Activated CD4-positive, alpha-beta memory T cell treated with anti-CD3 and anti-CD28 coated beads for 36 hours (primary cell): ENCODE measurements at regions not wholly inside any gene's neighbourhood (a gene's known extent, or its start where the extent isn't known, plus 50 kb on each side); places are given as distances from the start of the nearest gene placed in this dataset.

Source experiments
- CTCF ChIA-PET: fragments of 350-600 bp; sonication (Branson Sonifier 250); formaldehyde crosslinking; loops from one replicate; lab custom pipeline; 2021; ENCODE audit warnings: antibody characterized with exemption, inconsistent platforms; lab: Charles Lee
- POLR2A ChIA-PET: fragments of 350-600 bp; sonication (Branson Sonifier 250); formaldehyde crosslinking; loops from one replicate; lab custom pipeline; 2021; ENCODE audit warnings: antibody characterized with exemption; lab: Charles Lee
- DNase-seq: peaks from one replicate; pipeline ENCODE4 v3.0.0-alpha.2; 2020
- H3K27ac Mint-ChIP-seq: one replicate; pipeline ENCODE4 v1.8.0; 2021; ENCODE audit warnings: mixed read lengths
- H3K27me3 Mint-ChIP-seq: one replicate; pipeline ENCODE4 v1.8.0; 2021; ENCODE audit warnings: mixed read lengths
- H3K36me3 Mint-ChIP-seq: one replicate; pipeline ENCODE4 v1.8.0; 2021; ENCODE audit warnings: mixed read lengths
- H3K4me1 Mint-ChIP-seq: one replicate; pipeline ENCODE4 v1.8.0; 2021; ENCODE audit warnings: low read depth, mixed read lengths
- H3K4me3 Mint-ChIP-seq: one replicate; pipeline ENCODE4 v1.8.0; 2021; ENCODE audit warnings: mild to moderate bottlenecking, mixed read lengths
- H3K9me3 Mint-ChIP-seq: one replicate; pipeline ENCODE4 v1.8.0; 2021; ENCODE audit warnings: mixed read lengths
- intact Hi-C: fragments of 100-400 bp; cut with micrococcal nuclease; formaldehyde crosslinking; loops from one replicate; pipeline ENCODE4 v1.15.1; 2023

- no peaks in the 10 kb centered on the region for H3K9me3 Mint-ChIP-seq
- CTCF ChIA-PET, result no interaction called here
- DNase-seq, result no peak
- H3K4me1 Mint-ChIP-seq, result no peaks in the 10 kb centered on the region
- H3K27ac Mint-ChIP-seq, result no peak overlapping the region
- POLR2A ChIA-PET, result no interaction called here
- H3K36me3 Mint-ChIP-seq, result no peaks in the 10 kb centered on the region
- intact Hi-C loops, result no loop called here
- H3K27me3 Mint-ChIP-seq, result no peaks in the 10 kb centered on the region
- H3K4me3 Mint-ChIP-seq, result no peak overlapping the region
Observed at GRCh38 chr18:44409071-44409470, 271.6 kb upstream of the SETBP1 start.

- intact Hi-C loops, result no loop called here
- DNase-seq, result no peak
- no peaks in the 10 kb centered on the region for H3K27me3 Mint-ChIP-seq
- H3K27ac Mint-ChIP-seq, result no peak overlapping the region
- H3K9me3 Mint-ChIP-seq, result no peaks in the 10 kb centered on the region
- no peaks in the 10 kb centered on the region for H3K4me1 Mint-ChIP-seq
- H3K36me3 Mint-ChIP-seq, result no peaks in the 10 kb centered on the region
- ChIA-PET CTCF (no interaction called here), POLR2A (no interaction called here)
- no peak overlapping the region for H3K4me3 Mint-ChIP-seq
Observed at GRCh38 chr18:44409515-44409914, 271.2 kb upstream of the SETBP1 start.

- CTCF ChIA-PET, result no interaction called here
- no peak for DNase-seq
- H3K4me1 Mint-ChIP-seq, result no peaks in the 10 kb centered on the region
- H3K36me3 Mint-ChIP-seq, result no peaks in the 10 kb centered on the region
- no peaks in the 10 kb centered on the region for H3K27me3 Mint-ChIP-seq
- no peak overlapping the region for H3K4me3 Mint-ChIP-seq
- no peak overlapping the region for H3K27ac Mint-ChIP-seq
- intact Hi-C loops, result no loop called here
- POLR2A ChIA-PET, result no interaction called here
- H3K9me3 Mint-ChIP-seq, result no peaks in the 10 kb centered on the region
Observed at GRCh38 chr18:44410740-44411139, 269.9 kb upstream of the SETBP1 start.

- intact Hi-C loops, result no loop called here
- Mint-ChIP-seq H3K4me1 (no peaks in the 10 kb centered on the region), H3K27me3 (no peaks in the 10 kb centered on the region), H3K9me3 (no peaks in the 10 kb centered on the region), H3K4me3 (no peak overlapping the region), H3K27ac (no peak overlapping the region), H3K36me3 (no peaks in the 10 kb centered on the region)
- ChIA-PET CTCF (no interaction called here), POLR2A (no interaction called here)
- no peak for DNase-seq
Observed at GRCh38 chr18:44411262-44411905, 269.3 kb upstream of the SETBP1 start.

GRCh38 chr18:44411976-44412375, 268.7 kb upstream of the SETBP1 start:
- intact Hi-C loops, result no loop called here
- DNase-seq, result no peak
- no peak overlapping the region for H3K27ac Mint-ChIP-seq
- H3K9me3 Mint-ChIP-seq, result no peaks in the 10 kb centered on the region
- H3K27me3 Mint-ChIP-seq, result no peaks in the 10 kb centered on the region
- H3K36me3 Mint-ChIP-seq, result no peaks in the 10 kb centered on the region
- no peaks in the 10 kb centered on the region for H3K4me1 Mint-ChIP-seq
- POLR2A ChIA-PET, result no interaction called here
- no peak overlapping the region for H3K4me3 Mint-ChIP-seq
- CTCF ChIA-PET, result no interaction called here

- DNase-seq, result no peak
- CTCF ChIA-PET, result no interaction called here
- Mint-ChIP-seq H3K4me3 (no peak overlapping the region), H3K4me1 (no peaks in the 10 kb centered on the region), H3K27ac (no peak overlapping the region), H3K9me3 (peaks cover 22% of the 10 kb centered on the region), H3K27me3 (no peaks in the 10 kb centered on the region), H3K36me3 (no peaks in the 10 kb centered on the region)
- POLR2A ChIA-PET, result no interaction called here
- intact Hi-C loops, result no loop called here
Observed at GRCh38 chr18:44423814-44424644, 256.7 kb upstream of the SETBP1 start.

- CTCF ChIA-PET, result no interaction called here
- H3K36me3 Mint-ChIP-seq, result no peaks in the 10 kb centered on the region
- POLR2A ChIA-PET, result no interaction called here
- no peaks in the 10 kb centered on the region for H3K4me1 Mint-ChIP-seq
- intact Hi-C loops, result no loop called here
- H3K27me3 Mint-ChIP-seq, result no peaks in the 10 kb centered on the region
- no peak for DNase-seq
- H3K9me3 Mint-ChIP-seq, result peaks cover 18% of the 10 kb centered on the region
- no peak overlapping the region for H3K27ac Mint-ChIP-seq
- H3K4me3 Mint-ChIP-seq, result no peak overlapping the region
Observed at GRCh38 chr18:44424645-44425035, 256.0 kb upstream of the SETBP1 start.

- Mint-ChIP-seq H3K4me1 (no peaks in the 10 kb centered on the region), H3K27ac (no peak overlapping the region), H3K4me3 (no peak overlapping the region), H3K27me3 (no peaks in the 10 kb centered on the region), H3K9me3 (peaks cover 14% of the 10 kb centered on the region), H3K36me3 (no peaks in the 10 kb centered on the region)
- ChIA-PET POLR2A (no interaction called here), CTCF (no interaction called here)
- no peak for DNase-seq
- intact Hi-C loops, result no loop called here
Observed at GRCh38 chr18:44425161-44425560, 255.5 kb upstream of the SETBP1 start.

- CTCF ChIA-PET, result no interaction called here
- Mint-ChIP-seq H3K27me3 (no peaks in the 10 kb centered on the region), H3K27ac (no peak overlapping the region), H3K4me1 (no peaks in the 10 kb centered on the region), H3K4me3 (no peak overlapping the region), H3K9me3 (peaks cover 5% of the 10 kb centered on the region), H3K36me3 (no peaks in the 10 kb centered on the region)
- intact Hi-C loops, result no loop called here
- DNase-seq, result no peak
- POLR2A ChIA-PET, result no interaction called here
Observed at GRCh38 chr18:44437603-44438002, 243.1 kb upstream of the SETBP1 start.

- ChIA-PET POLR2A (no interaction called here), CTCF (no interaction called here)
- no peaks in the 10 kb centered on the region for H3K36me3 Mint-ChIP-seq
- H3K9me3 Mint-ChIP-seq, result no peaks in the 10 kb centered on the region
- no peaks in the 10 kb centered on the region for H3K4me1 Mint-ChIP-seq
- H3K27me3 Mint-ChIP-seq, result no peaks in the 10 kb centered on the region
- no peak overlapping the region for H3K27ac Mint-ChIP-seq
- no peak overlapping the region for H3K4me3 Mint-ChIP-seq
- no peak for DNase-seq
- intact Hi-C loops, result no loop called here
Observed at GRCh38 chr18:44450226-44450625, 230.5 kb upstream of the SETBP1 start.

- ChIA-PET CTCF (no interaction called here), POLR2A (no interaction called here)
- H3K4me1 Mint-ChIP-seq, result no peaks in the 10 kb centered on the region
- H3K36me3 Mint-ChIP-seq, result no peaks in the 10 kb centered on the region
- H3K9me3 Mint-ChIP-seq, result no peaks in the 10 kb centered on the region
- intact Hi-C loops, result no loop called here
- DNase-seq, result no peak
- no peaks in the 10 kb centered on the region for H3K27me3 Mint-ChIP-seq
- H3K4me3 Mint-ChIP-seq, result no peak overlapping the region
- no peak overlapping the region for H3K27ac Mint-ChIP-seq
Observed at GRCh38 chr18:44452346-44452745, 228.3 kb upstream of the SETBP1 start.

- ChIA-PET POLR2A (no interaction called here), CTCF (no interaction called here)
Observed at GRCh38 chr18:44453505-44453904, 227.2 kb upstream of the SETBP1 start.

GRCh38 chr18:44458777-44459176, 221.9 kb upstream of the SETBP1 start:
- Mint-ChIP-seq H3K4me3 (no peak overlapping the region), H3K27me3 (no peaks in the 10 kb centered on the region), H3K9me3 (no peaks in the 10 kb centered on the region), H3K4me1 (no peaks in the 10 kb centered on the region), H3K27ac (no peak overlapping the region), H3K36me3 (no peaks in the 10 kb centered on the region)
- ChIA-PET POLR2A (no interaction called here), CTCF (no interaction called here)
- DNase-seq, result no peak
- intact Hi-C loops, result no loop called here

More at GRCh38 chr18:44453505-44453904, 227.2 kb upstream of the SETBP1 start:
- Mint-ChIP-seq H3K9me3 (no peaks in the 10 kb centered on the region), H3K4me3 (no peak overlapping the region), H3K27ac (no peak overlapping the region), H3K4me1 (no peaks in the 10 kb centered on the region), H3K36me3 (no peaks in the 10 kb centered on the region), H3K27me3 (no peaks in the 10 kb centered on the region)
- no peak for DNase-seq
- intact Hi-C loops, result no loop called here
